Vagina (tissue), 2 donors: ENCODE measurements at regions not wholly inside any gene's neighbourhood (a gene's known extent, or its start where the extent isn't known, plus 50 kb on each side); places are given as distances from the start of the nearest gene placed in this dataset.

Experiments used
- CTCF ChIP-seq, 3 experiments: fragments of 450-650 bp in 2 of 3; fragments of 200-600 bp in 1 of 3; sonication (generic) in 1 of 3; IDR thresholded peaks; one replicate each; pipeline ENCODE4 v1.5.1; 2017 to 2019; ENCODE audit warnings: antibody characterized with exemption in 3 of 3, mild to moderate bottlenecking in 2 of 3, moderate library complexity in 2 of 3
- POLR2A ChIP-seq, 2 donors: fragments of 450-650 bp; IDR thresholded peaks; one replicate each; pipeline ENCODE4 v1.6.1; 2017; ENCODE audit warnings: antibody characterized with exemption in 2 of 2, mild to moderate bottlenecking in 2 of 2, moderate library complexity in 2 of 2

- TF ChIP-seq POLR2A (IDR thresholded peaks at IDR 0.05) (no peak), CTCF (IDR thresholded peaks at IDR 0.05) (no peak)
Observed at GRCh38 chr12:41907021-41907420, 237.7 kb downstream of the GXYLT1 start.
